ENCODE measurements at regions not wholly inside any gene's neighbourhood (a gene's known extent, or its start where the extent isn't known, plus 50 kb on each side); places are given as distances from the start of the nearest gene placed in this dataset.

DNA sequence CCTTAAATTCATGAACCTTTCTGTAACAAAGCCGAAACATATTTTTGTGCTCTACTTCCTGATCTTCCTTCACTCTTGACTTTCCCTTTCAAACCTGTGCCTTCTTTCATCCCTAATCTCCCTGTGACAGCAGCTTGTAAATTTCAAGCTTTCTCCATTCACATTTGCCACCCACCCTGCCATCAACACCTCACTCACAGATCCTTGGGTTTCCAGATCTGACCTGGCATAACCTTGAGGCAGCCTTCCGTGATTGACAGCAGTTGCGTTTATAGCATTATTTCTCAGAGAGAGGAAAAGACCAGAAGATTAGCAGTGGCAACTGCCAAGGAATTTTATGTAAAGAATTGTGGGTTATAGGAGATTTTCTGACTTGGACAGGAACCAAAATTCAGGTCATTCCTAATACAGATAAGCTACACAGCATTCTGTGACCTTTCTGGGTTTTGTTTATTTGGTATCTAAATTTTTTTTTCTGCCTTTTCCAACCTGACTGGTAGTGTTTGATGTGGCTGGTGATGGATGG lies 260.0 kb downstream of the NR2F1-AS1 start:
- no peak for DNase-seq

DNA sequence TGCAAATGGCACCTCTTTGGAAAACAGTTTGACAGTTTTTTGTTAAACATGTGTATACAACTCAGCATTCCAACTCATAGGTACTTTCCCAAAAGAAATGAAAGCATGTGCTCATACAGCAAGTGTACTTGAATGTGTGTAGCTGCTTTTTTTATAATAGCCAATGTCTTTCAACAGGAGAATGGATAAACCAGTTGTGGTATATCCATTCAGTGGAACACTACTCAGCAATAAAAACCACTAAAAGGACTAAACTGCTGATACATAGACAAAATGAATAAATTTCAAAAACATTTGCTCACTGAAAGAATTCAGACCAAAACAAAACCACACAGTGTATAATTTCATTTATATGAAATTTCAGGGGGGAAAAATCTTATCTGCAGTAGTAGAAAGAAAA lies 267.3 kb downstream of the NR2F1-AS1 start:
- DNase-seq: no peak

DNA sequence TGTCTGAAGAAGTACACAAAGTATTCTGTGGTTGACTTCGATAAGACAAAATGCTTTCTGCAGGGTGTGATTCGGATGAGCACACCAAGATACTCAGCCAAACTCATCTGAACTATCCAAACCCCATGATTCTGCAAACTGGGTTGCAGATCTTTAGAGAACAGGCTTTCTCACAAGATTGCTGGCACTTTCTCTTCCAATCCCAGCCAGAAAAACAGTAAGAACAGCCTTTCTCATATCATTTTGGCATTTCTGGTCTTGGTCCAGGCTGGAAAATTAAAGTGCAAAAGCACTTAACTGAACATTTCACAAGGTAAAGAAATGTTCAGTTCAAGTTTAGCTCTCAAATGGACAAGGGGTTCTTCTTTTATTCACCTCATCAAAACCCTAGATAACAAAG lies 269.1 kb downstream of the NR2F1-AS1 start:
- DNase-seq: no peak

DNA sequence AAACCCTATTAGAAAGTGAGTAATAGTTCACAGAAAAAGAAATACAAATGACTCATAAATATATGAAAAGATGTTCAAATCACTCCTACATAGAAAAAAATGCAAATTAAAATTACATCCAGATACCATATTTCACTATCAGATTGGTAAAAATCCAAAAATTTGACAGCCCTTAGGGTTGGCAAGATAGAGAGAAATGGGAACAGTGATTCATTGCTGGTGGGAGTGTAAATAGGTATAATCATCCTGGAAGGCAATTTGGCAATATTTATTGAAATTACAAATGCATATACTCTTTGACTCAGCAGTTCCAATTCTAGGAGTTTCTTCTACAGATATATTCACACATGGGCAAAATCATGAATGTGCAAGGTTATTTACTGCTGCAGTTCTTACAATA lies 273.5 kb downstream of the NR2F1-AS1 start:
- DNase-seq: no peak

DNA sequence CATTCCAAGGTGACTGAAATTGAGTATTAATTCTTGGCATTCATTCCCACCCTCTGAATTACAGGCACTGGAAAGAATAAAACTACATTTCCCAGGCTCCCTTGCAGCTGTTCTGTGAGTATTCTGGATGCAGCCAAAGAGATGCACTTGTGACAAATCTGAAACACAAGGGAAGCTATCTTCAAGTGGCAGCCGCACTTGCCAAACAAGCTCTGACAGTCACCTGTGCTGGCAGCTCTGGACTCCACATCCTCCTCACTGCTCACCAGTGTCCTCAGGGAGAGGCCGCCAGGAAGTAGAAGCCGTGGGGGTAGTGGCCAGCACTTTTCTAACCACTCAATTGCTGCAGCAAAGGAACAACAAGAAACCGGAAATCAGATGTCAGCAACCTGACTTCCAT lies 275.0 kb downstream of the NR2F1-AS1 start:
- no peak for DNase-seq

DNA sequence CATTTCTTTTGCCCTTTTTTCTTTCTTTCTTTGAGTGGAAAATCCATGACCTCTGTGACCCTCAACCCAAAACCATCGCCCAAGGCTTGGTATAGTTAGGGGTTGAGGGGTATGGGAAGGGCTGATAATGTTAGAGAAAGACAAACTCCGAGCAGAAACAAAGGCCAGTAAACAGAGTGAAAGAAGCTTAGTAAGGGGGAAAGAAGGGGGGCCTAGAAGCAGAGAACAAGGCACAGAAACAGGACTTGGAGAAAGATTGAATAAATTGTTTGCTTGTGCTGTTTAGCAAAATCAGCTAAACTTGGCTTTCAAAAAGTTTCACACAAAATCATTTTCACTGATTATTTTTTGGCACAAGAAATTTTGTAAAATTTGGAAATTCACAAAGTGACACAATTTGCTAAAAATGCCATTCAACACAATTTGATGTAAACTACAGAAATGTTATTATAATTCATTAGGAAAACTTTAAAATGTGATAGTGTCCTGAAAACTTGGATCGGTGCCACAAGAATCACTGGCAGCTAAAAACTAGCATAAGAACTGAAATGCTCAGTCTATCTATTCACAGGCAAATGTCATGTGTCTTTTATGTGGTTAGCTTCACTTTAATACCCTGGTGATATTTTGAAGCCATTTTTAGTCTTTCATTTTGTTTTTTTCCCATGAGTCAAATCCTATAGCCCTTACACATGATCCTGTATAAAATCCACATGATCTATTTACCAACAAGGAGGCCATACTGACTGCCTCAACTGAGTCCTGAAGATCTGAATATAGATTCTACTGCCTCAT lies 276.4 kb downstream of the NR2F1-AS1 start:
- no peak for DNase-seq

DNA sequence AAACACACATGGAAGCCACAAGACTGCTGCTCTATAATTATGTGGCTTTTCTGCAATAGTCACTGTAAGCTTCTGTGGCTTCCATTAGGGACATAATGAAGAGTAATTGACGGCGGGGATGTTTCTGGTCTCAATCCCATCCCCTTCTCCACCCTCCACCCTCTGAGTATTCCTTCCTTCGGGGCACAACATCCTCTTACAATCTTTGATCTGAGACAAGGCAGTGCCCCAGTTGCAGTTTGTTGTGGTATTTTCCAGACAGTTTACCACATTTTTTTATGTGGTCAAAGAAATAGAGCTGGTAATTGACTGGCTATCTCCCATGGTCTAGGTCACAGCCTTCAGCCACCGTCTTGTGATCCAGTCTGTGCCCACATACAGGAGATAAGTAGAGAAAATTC lies 277.7 kb downstream of the NR2F1-AS1 start:
- DNase-seq: no peak

DNA sequence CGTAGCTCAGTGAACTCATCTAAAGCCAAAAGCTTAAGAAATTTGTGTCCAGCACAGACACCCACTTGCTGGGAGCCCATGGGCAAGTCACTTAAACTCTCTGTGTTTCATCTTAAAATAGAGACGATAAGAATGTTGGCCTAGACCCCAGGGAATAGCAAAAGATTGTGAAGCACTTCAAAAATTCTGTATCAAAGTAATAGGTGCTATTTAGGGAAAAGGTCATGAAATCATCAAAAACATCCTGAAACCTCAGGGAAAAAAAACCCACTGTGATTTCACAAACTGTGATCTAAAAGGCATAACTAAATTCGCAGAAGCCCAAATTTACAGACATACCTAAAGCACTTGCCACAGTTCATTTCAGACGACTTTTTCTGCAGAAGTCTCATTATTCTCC lies 278.3 kb downstream of the NR2F1-AS1 start:
- no peak for DNase-seq

DNA sequence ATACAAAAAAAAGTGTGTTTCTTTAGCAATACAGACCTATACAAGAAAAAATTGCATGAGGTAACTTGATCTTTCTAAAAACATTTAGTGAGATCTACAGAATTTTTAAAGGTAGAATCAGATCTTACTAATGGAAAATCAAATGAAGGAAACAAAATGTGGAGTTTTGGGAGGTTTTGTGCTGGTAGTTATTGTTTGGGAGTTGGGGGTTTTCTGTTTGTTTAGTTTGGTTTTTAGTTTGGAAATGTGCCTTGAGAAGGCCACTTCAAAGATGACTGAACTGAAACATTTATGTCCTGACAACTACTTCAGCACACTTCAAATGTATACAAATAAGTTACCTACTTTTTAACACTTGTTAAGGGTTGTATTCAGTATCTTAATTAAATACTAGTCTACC lies 280.1 kb downstream of the NR2F1-AS1 start:
- no peak for DNase-seq

DNA sequence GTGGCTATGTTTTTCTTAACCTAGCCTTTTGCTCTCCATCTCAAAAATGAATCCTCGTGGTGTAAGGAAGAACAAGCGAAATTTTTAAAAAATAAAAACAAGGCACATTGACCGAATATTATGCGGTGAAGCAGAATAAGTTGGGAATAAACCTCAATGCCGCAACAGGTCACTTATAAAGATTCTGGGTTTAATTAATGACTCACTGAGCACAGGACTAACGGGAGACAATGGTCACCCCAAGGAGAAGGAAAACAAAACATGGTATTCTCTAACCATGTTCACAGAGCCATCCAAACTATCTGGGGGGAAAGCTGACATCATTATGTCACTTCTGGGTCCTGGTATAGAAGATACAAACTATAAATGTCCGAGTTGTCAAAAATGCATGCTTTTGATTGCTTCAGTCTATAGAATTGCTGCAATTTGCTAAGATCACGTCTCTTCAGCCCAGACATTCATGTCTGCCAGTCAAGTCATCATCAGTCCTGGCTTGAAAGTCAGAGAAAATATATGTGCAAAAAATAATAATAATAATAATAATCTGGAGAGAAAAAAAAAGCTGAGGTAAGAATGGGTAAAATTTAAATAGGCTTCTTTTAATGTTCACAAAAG lies 280.6 kb downstream of the NR2F1-AS1 start:
- DNase-seq: no peak

DNA sequence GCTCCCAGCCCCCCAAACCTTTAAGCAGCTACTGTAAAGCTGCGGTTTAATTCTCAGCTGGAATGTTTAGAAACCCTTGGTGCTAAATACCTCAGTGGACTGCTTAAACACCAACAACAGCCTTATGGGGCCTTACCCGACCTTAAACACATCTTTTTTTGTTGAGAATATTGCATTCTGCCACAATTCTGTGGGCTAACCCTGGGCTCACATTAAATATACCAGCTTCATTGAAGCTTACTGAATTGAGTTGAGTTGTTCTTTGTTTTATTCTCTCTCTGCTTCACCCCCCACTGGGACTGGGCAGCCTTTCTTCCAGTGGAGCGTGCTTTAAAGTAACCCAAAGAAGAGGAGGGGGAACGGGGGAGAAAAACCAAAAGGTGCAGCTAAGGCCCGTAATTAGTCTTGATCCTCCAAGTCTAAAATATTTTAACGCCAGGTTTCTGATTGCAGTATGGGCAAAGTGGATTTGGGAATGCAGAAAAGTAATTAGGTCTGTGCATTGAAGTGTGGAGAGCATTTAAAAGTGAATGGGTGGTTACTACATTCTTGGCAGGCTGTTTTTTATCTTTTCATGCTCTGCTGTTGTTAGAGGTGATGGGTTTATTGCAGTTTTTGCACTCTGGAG lies 281.2 kb downstream of the NR2F1-AS1 start:
- no peak for DNase-seq

DNA sequence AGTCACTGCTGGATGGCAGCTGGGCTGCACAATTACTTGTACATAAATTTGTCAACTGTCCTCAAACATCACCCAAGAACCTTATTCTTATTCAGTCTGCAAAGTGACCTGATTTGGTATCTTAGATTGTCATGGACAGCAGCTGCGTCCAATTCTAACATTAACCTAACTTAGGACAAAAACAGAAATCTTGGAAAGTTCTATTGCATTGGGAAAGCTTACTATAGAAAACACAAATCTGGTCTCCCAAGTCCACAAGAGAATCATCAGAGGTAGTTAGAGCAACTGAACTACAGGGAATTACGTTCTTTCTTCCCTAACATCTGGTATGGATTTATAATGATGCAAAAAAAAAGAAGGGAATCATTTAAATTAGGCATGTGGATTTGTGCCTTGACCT lies 283.9 kb downstream of the NR2F1-AS1 start:
- no peak for DNase-seq

DNA sequence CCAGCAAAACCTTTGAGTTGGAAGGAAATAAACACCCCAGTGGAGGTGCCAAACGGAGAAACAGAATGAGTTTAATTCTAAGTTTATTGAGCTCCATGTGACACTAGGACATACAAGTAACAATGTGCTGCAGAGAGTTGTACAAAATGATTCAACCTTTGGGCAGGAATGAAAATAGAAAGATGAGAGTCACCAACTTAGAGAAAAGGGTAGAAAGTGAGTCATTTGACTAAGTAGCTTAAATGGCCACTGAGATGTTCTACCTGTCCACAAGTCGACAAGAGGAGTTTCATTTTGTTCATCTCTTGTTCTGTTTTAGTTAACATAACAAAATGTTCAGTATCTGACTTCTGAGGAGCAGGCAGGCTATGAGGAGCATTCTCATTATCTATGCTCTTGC lies 284.7 kb downstream of the NR2F1-AS1 start:
- DNase-seq: no peak

DNA sequence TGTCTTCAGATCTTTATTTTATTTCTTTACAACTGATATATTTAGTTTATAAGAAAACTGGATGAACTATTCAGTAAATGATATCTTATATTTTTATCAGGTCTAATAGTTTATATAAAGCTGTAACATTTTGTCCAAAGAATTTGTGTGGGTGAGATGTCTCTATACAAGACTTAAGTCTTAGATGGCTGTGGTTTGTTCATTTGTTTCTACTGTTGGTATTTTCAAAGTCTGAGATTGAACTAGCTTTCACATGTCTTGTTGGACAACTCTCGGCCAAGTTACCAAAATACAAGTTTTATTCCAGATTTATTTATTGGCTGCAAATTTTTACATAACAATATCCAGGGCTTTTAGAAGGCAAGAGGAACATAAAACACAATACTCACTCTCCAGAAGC lies 286.0 kb downstream of the NR2F1-AS1 start:
- no peak for DNase-seq

DNA sequence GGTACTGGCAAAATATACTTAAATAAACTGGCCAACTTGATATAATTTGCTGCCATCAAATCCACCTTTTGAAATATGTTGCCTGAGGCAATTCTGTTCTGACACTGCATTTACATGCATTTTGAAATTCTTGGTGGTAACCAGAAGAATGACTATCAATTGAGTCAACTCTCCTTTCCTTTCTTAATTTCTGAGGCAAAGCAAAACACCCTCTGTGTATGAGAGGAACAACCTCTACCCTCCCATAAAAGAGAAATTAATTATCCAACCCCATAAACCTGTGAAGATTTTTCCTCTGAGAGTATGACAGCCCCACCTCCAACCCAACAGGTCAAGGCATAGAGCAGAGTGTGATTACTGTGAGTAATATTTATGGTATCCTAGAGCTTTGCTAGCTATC lies 286.8 kb downstream of the NR2F1-AS1 start:
- DNase-seq: no peak

DNA sequence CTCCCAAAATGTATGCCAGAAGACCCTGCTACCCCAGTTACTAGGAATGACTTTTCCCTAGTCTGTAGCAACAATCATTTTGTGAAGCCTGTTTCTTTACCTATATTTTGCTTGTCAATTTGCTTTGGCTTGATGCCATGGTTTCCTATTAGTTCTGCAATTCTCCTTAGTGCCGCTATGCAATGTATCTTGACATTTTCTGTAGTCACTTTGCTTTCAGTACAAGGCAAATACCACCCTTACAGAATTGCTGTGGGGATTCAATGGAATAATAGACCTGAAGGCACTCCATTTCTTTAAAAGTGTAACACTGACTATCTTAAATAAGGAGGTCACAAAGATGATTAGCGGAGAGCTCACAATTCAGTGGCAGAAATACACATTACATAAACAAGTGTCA lies 291.1 kb downstream of the NR2F1-AS1 start:
- DNase-seq: no peak

DNA sequence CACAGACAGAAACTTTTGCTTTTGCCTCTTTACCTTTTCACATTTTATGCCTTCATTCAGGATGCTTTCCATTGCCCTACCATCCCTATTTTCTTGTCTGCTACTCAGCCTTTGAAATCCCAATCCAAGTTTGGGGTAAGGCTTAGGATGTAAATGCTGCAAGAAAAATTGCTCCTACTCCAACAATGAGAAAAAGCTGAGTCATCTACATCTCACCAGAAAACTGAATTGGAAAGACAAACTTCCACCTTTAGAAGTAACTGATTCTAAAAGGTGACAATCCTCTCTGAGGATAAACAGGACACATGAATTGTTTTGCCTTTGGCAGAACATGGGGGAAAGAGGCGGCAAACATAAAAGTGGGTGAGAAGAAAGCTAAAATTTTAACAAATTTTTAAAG lies 295.6 kb downstream of the NR2F1-AS1 start:
- no peak for DNase-seq

DNA sequence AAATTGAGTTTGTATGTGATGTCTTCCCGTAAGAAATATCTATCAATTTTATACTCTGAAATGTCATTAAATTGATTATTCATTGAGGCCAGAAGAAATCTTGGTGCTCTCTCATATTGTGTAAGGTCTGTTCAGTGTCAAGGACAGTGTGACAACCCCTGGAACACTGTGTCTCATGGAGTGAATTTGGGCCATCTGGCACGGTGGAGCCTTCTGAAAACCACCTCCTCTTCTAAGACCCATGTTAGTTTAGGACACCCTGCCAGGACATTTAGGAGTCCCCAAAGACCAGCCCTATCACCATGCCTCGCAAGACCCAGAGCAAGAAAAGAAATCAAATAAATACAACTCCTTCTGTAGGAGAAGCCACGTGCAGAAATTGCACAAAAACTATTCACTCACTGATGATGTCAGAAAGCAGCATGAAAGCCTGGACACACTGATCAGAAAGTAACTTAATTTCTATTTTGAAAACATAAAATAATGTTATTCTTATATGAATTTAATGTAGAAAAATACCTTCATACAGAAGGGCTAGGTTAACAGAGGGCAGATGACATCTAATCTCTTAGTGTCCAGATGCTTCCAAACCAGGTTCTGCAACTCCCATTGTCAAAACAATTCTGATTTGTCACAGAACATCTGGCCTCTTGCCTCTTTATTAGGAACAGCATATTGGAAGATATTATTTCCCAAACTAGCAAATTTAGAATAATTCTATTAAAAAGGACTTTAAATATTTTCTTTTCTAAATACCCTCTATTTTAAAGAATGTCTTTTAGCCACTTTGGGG lies 298.8 kb downstream of the NR2F1-AS1 start:
- no peak for DNase-seq

DNA sequence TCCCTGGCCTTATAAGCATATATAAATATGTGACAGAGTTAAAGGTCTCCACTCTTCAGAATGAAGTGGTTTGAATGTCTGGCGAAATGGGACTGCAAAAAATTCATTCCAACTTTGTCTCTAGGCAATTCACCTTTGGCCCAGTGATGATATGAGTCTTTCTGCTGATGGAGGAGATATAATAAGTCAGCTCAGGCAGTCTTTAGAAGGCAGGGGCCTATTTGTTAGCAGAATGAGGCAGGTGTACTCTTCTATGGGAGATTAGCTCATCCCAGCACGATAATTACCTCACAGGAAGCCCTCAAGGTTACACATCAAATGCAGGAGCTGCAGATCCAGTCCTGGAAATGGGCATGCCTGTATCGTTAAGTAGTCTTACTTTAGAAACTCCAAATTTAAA lies 300.5 kb downstream of the NR2F1-AS1 start:
- DNase-seq: no peak

DNA sequence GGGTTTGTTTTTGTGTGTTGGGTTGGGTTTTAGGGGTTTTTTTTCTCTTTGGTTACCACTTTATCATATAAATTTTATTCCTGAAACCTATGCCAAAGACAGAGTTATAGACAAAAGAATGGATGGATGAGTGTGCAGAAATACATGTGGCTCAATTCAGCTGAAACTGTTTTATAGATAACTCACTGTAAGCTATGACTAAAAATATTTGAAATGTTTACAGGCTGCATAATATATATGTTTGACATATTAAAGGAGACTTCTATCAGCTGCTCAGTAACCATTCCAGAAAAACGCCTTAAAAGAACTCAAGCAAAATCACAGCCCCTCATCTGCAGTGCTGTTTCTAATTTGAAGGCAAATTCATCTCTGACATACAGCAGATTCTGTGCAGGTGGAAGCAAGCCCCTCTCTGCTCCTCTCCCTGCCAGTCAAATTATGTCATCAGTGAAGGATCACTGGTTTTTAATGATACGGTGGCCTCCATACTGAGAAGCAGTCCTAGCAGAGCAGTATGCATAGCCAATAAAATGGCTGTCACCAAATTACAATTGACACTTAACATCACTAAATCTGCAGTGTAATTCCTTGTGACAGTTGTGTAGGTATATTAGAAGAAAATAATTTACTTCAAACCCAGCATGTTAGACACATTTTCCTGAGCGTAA lies 301.6 kb downstream of the NR2F1-AS1 start:
- no peak for DNase-seq

DNA sequence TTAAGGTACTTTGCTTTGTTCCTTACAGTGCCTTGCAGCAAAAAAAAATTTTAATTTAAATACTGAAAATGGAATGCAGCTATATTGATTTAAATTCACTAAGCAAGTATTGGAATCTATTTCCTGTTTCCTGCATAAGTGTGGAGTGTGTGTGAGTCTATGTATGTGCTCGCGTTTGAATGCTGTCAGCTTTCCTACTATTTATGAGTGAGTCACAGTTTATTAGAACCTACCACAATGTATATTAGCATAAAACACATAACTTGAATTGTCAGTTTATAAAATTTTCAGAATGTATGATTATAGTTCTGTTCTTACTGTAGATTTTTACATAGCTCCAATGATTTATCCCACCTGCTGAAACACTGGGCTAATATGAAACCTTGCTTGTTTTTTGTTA lies 302.1 kb downstream of the NR2F1-AS1 start:
- DNase-seq: no peak

DNA sequence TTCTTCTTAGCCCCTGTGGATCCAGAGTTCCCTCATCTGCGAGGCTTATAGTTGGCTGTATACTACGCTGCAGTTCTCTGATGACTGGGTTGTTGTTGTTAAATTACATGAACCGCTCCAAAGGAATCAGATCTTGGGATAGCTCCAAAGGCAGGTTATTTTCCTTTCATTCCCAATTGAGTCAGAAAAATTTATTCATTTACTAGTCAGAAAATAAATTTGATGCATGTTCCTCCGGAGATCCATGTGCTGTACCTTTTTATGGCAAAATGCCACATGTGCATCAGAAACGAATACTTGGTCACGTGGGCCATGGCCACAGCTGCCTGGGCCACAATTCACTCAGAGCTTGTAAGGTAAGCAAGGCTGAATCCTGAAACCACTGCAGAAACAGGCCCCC lies 304.0 kb downstream of the NR2F1-AS1 start:
- DNase-seq: no peak
